ENCODE measurements at regions not wholly inside any gene's neighbourhood (a gene's known extent, or its start where the extent isn't known, plus 50 kb on each side); places are given as distances from the start of the nearest gene placed in this dataset.
"Not testable (repeated sequence)": the region's sequence is repeated elsewhere in the genome, so short reads cannot be mapped to it uniquely, and the experiment has no call there.

DNA sequence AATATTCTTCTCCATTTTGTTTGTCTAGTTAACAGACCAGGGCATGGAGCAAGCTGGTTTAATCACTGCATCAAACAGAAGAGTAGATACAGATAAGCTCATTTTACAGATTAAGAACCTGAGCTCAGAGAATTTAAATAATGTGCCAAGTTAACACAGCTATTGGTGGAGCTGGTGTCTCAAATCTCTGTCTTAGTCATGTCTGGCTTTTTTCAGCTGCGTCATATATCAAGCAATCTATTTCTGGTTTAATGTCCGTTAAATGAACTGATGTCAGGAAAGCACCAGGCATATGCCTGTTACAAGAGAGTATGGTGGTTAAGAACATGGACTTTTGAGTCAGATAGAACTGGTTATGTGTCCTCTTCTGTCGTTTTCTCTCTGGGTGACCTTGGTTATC lies 79.8 kb upstream of the ADGRA3 start:
- TF ChIP-seq, protein P1, sequence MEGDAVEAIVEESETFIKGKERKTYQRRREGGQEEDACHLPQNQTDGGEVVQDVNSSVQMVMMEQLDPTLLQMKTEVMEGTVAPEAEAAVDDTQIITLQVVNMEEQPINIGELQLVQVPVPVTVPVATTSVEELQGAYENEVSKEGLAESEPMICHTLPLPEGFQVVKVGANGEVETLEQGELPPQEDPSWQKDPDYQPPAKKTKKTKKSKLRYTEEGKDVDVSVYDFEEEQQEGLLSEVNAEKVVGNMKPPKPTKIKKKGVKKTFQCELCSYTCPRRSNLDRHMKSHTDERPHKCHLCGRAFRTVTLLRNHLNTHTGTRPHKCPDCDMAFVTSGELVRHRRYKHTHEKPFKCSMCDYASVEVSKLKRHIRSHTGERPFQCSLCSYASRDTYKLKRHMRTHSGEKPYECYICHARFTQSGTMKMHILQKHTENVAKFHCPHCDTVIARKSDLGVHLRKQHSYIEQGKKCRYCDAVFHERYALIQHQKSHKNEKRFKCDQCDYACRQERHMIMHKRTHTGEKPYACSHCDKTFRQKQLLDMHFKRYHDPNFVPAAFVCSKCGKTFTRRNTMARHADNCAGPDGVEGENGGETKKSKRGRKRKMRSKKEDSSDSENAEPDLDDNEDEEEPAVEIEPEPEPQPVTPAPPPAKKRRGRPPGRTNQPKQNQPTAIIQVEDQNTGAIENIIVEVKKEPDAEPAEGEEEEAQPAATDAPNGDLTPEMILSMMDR (IDR thresholded peaks at IDR 0.05): no peak
- H3K4me3 ChIP-seq: no peak overlapping the region
- H3K36me3 ChIP-seq: no peaks in the 10 kb centered on the region
- no peak overlapping the region for H3K27ac ChIP-seq
- ATAC-seq: no peak
- no peaks in the 10 kb centered on the region for H3K4me1 ChIP-seq
- intact Hi-C loops (cut with DNase I): no loop called here
- DNase-seq: no peak
- H3K27me3 ChIP-seq (ENCODE audit: low read depth): no peaks in the 10 kb centered on the region
- no peaks in the 10 kb centered on the region for H3K9me3 ChIP-seq

DNA sequence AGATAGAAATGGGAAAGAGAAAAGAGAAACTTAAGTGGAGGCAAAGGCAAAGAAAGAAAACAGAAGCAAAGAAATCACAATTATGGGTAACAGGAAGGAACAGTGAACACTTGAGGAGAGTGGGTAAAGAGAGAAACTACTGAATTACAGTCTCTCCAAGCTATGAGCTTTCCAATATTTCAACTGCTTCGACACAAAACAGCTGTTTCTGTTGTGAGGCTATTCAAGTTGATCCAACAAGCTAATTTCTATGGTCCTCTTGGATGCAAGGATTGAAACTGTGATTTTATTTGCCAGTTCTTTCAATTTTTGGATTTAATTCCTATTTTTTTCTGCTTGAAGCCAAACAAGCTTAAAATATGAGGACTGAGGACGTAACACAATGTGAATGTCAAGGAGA lies 80.5 kb upstream of the ADGRA3 start:
- TF ChIP-seq, protein P1 (IDR thresholded peaks at IDR 0.05): no peak
- intact Hi-C loops (cut with DNase I): no loop called here
- Histone ChIP-seq H3K27me3 (ENCODE audit: low read depth) (no peaks in the 10 kb centered on the region), H3K4me1 (no peaks in the 10 kb centered on the region), H3K36me3 (no peaks in the 10 kb centered on the region), H3K27ac (no peak overlapping the region), H3K9me3 (no peaks in the 10 kb centered on the region), H3K4me3 (no peak overlapping the region)
- no peak for ATAC-seq
- no peak for DNase-seq

DNA sequence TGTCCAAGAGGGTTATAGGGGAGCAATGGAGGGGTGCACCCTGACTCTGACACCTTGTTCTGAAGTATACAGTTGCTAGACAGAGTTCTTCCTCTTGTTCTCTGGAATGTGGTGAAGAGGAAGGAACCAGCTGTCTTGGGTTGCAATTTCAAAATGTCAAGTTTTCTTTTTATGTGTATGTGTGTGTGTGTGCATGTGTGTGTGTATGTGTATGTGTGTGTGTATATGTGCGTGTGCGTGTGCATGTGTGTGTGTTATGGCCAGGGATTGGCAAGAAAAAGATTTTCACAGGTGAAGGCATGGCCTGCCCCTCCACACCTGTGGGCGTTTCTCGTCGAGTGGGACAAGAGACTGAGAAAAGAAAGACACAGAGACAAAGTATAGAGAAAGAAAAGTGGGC lies 81.6 kb upstream of the ADGRA3 start:
- ATAC-seq (no peak), DNase-seq (no peak)
- Histone ChIP-seq H3K4me1 (no peaks in the 10 kb centered on the region), H3K27ac (no peak overlapping the region), H3K27me3 (ENCODE audit: low read depth) (no peaks in the 10 kb centered on the region), H3K36me3 (no peaks in the 10 kb centered on the region), H3K9me3 (no peaks in the 10 kb centered on the region), H3K4me3 (no peak overlapping the region)
- TF ChIP-seq, protein P1 (IDR thresholded peaks at IDR 0.05): no peak
- intact Hi-C loops (cut with DNase I): no loop called here

DNA sequence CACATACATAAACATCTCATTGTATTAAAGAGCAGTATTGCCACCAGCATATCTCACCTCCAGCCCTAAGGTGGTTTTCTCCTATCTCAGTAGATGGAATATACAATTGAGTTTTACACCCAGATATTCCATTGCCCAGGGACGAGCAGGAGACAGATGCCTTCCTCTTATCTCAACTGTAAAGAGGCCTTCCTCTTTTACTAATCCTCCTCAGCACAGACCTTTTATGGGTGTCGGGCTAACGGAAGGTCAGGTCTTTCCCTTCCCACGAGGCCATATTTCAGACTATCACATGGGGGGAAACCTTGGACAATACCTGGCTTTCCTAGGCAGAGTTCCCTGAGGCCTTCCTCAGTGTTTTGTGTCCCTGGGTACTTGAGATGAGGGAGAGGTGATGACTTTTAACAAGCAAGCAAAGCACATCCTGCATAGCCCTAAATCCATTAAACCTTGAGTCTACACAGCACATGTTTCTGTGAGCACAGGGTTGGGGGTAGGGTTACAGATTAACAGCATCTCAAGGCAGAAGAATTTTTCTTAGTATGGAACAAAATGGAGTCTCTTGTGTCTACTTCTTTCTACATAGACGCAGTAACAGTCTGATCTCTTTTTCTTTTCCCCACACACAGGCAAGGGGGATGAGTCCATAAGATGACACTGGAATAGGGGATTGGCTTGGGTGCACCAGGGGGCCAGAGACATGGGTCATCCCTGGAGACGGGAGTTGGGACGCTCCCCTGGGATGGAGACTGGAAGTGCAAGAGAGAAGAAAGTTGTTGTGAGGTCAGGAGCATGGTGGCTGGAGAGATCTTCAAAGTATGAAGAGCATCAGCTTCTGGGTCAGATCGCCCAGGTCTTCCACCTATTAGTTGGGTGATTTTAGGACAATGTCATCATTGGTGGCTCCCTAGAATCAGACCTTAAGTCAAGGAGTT lies 82.5 kb upstream of the ADGRA3 start:
- ATAC-seq; H3K9me3 ChIP-seq; H3K36me3 ChIP-seq; H3K27ac ChIP-seq; H3K4me3 ChIP-seq; intact Hi-C loops (cut with DNase I); H3K4me1 ChIP-seq; DNase-seq; H3K27me3 ChIP-seq (ENCODE audit: low read depth): not testable (repeated sequence)

DNA sequence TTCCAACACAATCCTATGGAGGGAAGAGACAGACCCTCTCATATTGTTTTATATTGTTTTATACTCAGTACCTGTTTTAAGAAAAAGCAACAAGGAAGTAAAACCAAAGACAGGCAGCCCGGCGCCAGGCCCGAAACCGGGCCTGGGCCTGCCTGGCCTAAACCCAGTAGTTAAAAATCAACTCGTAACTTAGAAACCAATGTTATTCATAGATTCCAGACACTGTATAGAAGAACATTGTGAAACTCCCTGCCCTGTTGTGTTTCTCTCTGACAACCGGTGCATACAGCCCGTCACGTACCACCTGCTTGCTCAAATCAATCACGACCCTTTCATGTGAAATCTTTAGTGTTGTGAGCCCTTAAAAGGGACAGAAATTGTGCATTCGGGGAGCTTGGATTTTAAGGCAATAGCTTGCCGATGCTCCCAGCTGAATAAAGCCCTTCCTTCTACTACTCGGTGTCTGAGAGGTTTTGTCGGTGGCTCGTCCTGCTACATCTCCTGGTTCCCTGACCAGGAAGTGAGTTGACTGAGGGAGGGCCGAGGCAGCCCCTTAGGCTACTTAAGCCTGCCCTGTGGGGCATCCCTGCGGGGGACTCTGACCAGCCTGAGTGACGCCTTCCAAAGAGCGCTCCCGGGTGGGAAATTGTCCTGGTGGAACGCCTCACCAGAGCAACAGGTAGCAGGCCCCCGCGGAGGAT lies 83.5 kb upstream of the ADGRA3 start:
- intact Hi-C loops (cut with DNase I); ATAC-seq; H3K9me3 ChIP-seq; H3K4me1 ChIP-seq; H3K27ac ChIP-seq; H3K4me3 ChIP-seq; H3K36me3 ChIP-seq; H3K27me3 ChIP-seq (ENCODE audit: low read depth); DNase-seq: not testable (repeated sequence)

DNA sequence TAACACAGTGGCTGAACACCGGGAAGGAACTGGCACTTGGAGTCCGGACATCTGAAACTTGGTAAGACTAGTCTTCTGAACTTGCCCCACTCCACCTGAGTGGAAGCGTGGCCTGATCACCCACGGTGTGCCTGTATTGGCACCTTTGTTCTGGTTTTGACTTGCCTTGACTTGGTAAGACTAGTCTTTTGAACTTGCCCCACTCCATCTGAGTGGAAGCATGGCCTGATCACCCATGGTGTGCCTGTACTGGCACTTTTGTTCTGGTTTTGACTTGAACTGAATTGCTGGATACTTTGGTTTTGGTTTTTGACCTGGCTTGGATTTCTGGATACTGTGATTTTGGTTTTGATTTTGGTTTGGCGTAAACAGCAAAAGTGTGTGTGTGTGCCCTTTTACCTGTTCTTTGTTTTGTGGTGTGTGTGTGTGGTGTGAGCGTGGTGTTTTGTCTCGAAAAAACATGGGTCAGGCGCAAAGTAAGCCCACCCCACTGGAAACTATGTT lies 84.1 kb upstream of the ADGRA3 start:
- H3K4me3 ChIP-seq; H3K9me3 ChIP-seq; H3K27me3 ChIP-seq (ENCODE audit: low read depth); ATAC-seq; H3K36me3 ChIP-seq; H3K4me1 ChIP-seq; intact Hi-C loops (cut with DNase I); H3K27ac ChIP-seq; DNase-seq: not testable (repeated sequence)

DNA sequence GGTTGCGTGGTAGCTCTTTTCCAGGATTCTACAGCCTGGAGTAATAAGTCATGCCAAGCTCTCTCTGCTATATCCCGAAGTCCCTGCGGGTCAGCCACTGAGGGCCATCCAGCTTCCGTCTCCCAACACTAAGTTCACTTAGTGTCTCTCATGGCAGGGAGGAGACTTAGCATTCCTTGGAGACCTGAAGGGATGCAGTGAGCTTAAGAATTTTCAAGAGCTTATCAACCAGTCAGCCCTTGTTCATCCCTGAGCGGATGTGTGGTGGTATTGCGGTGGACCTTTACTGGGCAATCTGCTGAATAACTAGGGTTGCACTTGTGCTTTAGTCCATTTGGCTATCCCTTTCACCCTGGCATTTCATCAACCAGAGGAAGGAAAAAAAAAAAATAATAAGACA lies 85.8 kb upstream of the ADGRA3 start:
- H3K4me1 ChIP-seq; H3K36me3 ChIP-seq; DNase-seq; H3K9me3 ChIP-seq; H3K27ac ChIP-seq; ATAC-seq; intact Hi-C loops (cut with DNase I); H3K4me3 ChIP-seq; H3K27me3 ChIP-seq (ENCODE audit: low read depth): not testable (repeated sequence)

All from lower lobe of right lung (tissue), 2 donors.